NCI-H1436 treated with DMSO at 0.1 percent for 48 hours (cell line): ENCODE measurements at regions not wholly inside any gene's neighbourhood (a gene's known extent, or its start where the extent isn't known, plus 50 kb on each side); places are given as distances from the start of the nearest gene placed in this dataset.

Experiments used
- DNase-seq: peaks from one replicate; lab custom pipeline; 2025; lab: John Stamatoyannopoulos, UW

GRCh38 chr3:187902041-187902471, 156.8 kb upstream of the BCL6 start:
- no peak for DNase-seq

- no peak for DNase-seq
These were observed 157.7 kb upstream of the BCL6 start for GRCh38 chr3:187902936-187903335.

- DNase-seq = no peak
These were observed 158.4 kb upstream of the BCL6 start for GRCh38 chr3:187903697-187904096.

- no peak for DNase-seq
These were observed 161.1 kb upstream of the BCL6 start for GRCh38 chr3:187906416-187906815.

GRCh38 chr3:187906920-187907319, 161.7 kb upstream of the BCL6 start:
- no peak for DNase-seq

GRCh38 chr3:187909866-187910265, 164.6 kb upstream of the BCL6 start:
- DNase-seq = no peak

GRCh38 chr3:187912007-187912406, 166.7 kb upstream of the BCL6 start:
- no peak for DNase-seq

GRCh38 chr3:187913617-187914033, 168.4 kb upstream of the BCL6 start:
- DNase-seq = no peak

GRCh38 chr3:187914231-187914630, 169.0 kb upstream of the BCL6 start:
- no peak for DNase-seq

GRCh38 chr3:187916072-187916471, 170.8 kb upstream of the BCL6 start:
- no peak for DNase-seq

GRCh38 chr3:187918081-187918644, 172.9 kb upstream of the BCL6 start:
- no peak for DNase-seq

GRCh38 chr3:187919048-187919447, 173.8 kb upstream of the BCL6 start:
- DNase-seq = no peak

GRCh38 chr3:187919544-187919943, 174.3 kb upstream of the BCL6 start:
- DNase-seq = no peak

- no peak for DNase-seq
These were observed 174.8 kb upstream of the BCL6 start for GRCh38 chr3:187920030-187920429.

- DNase-seq = no peak
These were observed 175.6 kb upstream of the BCL6 start for GRCh38 chr3:187920913-187921312.

GRCh38 chr3:187921391-187922074, 176.3 kb upstream of the BCL6 start:
- DNase-seq = no peak

GRCh38 chr3:187922704-187923416, 177.6 kb upstream of the BCL6 start:
- DNase-seq = no peak

GRCh38 chr3:187924651-187925050, 179.4 kb upstream of the BCL6 start:
- no peak for DNase-seq

GRCh38 chr3:187925326-187925725, 180.1 kb upstream of the BCL6 start:
- no peak for DNase-seq

GRCh38 chr3:187926620-187927019, 181.4 kb upstream of the BCL6 start:
- DNase-seq = no peak

- DNase-seq = no peak
These were observed 182.3 kb upstream of the BCL6 start for GRCh38 chr3:187927565-187927964.

- no peak for DNase-seq
These were observed 184.0 kb upstream of the BCL6 start for GRCh38 chr3:187929112-187929816.

- no peak for DNase-seq
These were observed 184.8 kb upstream of the BCL6 start for GRCh38 chr3:187930021-187930420.
